Fibroblast of lung (primary cell): ENCODE measurements at regions not wholly inside any gene's neighbourhood (a gene's known extent, or its start where the extent isn't known, plus 50 kb on each side); places are given as distances from the start of the nearest gene placed in this dataset.

Experiments
- EZH2 ChIP-seq: IDR thresholded peaks from 2 replicates; pipeline ENCODE4 v1.5.1; 2012; ENCODE audit warnings: low read length, control low read depth, mild to moderate bottlenecking; ENCODE audit errors: missing control alignments
- TF ChIP-seq, protein P1 (sequence below), 2 donors: IDR thresholded peaks in 1 of 2; conservative IDR thresholded peaks in 1 of 2; 1 replicate in 1 of 2; 2 replicates in 1 of 2; pipeline ENCODE4 v1.5.1; 2011 to 2012; ENCODE audit warnings: low read length in 2 of 2, control low read depth in 1 of 2, inconsistent platforms in 1 of 2, low read depth in 1 of 2, mild to moderate bottlenecking in 1 of 2

GRCh38 chr21:22627911-22628310 lies 1629.7 kb downstream of the NCAM2 start:
- TF ChIP-seq, protein P1, sequence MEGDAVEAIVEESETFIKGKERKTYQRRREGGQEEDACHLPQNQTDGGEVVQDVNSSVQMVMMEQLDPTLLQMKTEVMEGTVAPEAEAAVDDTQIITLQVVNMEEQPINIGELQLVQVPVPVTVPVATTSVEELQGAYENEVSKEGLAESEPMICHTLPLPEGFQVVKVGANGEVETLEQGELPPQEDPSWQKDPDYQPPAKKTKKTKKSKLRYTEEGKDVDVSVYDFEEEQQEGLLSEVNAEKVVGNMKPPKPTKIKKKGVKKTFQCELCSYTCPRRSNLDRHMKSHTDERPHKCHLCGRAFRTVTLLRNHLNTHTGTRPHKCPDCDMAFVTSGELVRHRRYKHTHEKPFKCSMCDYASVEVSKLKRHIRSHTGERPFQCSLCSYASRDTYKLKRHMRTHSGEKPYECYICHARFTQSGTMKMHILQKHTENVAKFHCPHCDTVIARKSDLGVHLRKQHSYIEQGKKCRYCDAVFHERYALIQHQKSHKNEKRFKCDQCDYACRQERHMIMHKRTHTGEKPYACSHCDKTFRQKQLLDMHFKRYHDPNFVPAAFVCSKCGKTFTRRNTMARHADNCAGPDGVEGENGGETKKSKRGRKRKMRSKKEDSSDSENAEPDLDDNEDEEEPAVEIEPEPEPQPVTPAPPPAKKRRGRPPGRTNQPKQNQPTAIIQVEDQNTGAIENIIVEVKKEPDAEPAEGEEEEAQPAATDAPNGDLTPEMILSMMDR (conservative IDR thresholded peaks at IDR 0.05 in 1 of 2, IDR thresholded peaks at IDR 0.05 in 1 of 2; ENCODE audit: low read depth in 1 of 2, low read length in 2 of 2) = no peak
- TF ChIP-seq EZH2 = no peak
